ENCODE measurements at regions not wholly inside any gene's neighbourhood (a gene's known extent, or its start where the extent isn't known, plus 50 kb on each side); places are given as distances from the start of the nearest gene placed in this dataset.
"Not testable (repeated sequence)": the region's sequence is repeated elsewhere in the genome, so short reads cannot be mapped to it uniquely, and the experiment has no call there.

DNA sequence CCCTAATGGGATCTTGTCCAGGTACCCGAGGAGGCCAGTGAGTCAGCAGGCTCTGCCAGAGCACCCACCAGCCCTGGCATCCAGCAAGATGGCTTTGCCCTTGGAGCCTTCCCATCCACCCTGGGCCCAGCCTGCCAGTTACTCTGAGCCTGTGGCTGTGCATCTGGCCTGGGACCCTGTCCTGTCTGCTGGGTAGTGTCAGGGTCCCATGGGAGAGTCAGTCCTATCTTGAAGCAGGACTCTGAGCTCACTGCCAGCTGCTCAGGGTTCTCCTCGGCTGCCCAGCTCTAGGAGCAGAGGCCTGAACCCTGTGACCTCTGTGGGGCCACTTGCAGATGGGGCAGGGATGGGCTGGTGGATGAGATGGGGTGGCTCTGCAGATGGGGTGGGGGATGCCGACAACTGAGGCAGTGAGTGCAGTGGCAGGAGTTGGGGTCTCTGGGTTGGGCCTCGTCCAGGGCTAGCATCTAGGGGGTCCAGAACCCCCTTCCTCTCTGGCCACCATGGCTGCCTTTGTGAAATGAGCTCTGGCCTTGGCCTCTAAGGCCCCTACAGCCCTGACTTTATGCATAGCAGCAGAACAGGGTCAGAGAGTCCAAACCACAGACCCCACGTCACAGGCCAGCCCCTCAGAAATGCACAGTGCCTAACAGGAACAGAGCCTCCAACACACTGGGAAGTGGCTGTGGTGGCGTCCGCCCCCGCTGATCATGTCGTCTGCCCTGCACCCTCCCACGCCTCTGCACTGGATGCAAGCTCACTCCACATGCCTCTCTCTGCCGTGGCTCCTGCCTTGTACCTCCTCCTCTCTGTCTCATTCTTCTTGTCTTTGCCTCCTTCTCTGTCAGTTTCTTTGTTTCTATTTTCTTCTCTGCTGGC, 88.1 kb upstream of the RET start:
- DNase-seq = no peak

DNA sequence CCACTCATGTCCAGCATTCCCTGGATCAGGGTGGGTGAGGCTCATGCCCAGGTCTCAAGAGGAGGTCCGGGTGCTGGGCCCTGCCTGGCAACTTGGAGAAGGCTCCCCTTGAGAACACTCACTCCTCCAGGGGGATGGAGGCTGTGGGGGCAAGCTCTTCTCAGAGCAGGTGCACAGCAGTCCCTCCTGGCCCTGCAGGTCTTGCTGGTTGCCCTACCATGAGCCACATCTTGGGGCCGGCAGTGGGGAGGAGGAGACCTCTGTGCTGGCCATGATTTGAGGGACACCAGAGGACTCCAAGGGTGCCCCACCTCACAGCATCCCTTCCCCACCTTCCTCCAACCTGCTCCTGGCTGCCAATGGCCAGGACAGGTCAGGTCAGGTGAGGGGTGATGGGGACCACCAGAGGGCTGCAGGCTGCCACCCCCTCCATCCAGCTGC, 87.4 kb upstream of the RET start:
- DNase-seq = no peak

DNA sequence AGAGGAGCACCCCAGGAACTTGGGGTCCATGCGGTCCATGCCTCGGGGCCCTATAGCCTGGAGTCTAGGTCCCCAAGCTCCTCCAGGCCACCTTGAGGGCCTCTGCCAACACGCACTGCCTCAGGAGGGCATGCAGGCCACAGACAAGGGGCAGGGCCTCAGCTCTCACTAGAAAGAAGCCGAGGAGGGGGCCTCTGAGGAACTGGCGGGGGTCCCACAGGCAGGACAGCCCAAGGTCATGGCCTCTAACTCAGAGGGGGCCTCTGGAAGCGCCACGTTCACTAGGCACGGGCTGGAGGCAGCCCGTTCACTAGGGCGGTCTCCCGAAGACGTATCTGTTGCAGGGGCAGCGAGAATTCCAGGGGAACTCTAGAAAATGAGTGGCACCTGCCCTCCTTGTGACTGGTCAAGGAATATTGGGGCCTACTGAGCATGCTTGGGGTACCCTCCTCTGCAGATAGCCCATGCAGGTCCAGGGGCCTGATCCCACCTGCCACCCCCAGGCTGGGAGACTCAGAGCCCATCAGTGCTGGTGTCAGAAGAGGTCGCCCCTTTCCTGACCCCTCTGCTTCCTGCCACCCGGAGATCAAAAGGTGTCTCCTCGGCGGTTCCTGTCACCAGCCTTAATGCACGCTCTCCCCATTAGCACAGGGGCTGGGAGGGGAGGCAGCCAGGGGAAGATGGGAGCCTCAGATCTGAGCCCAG, 86.7 kb upstream of the RET start:
- no peak for DNase-seq

DNA sequence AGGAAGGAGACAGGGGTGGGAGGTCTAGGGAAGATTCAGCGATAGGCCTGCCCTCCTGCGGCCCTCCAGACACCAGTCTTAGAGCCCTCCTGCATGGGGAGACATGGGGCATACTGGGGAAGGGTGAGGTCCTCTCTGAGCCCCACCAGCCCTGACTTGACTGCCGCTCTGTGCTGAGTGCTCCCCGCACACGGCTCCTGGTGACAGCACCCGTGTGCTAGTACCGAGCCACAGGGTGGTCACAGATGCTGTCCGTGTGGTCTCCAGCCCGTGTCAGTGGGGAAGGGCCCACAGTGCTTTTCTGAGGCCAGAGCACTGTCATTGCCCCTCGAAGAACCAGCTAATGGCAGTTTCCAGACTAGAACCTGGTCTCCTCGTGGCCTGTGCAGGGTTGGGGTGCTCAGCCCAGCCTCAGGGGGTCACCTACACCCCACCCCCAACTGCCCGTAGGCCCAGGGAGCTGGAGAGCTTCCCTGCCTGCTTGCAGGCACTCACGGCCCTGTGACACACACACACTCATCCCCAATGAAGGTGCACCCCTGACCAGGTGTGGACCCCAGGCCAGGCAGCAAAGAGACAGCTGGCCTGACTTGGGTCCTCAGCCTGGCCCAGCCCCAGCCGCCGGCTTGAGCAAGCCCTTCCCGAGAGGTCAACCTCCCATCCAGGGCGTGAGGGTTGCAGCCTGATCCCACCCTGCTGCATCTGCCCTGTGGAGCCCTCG, 86.0 kb upstream of the RET start:
- no peak for DNase-seq

DNA sequence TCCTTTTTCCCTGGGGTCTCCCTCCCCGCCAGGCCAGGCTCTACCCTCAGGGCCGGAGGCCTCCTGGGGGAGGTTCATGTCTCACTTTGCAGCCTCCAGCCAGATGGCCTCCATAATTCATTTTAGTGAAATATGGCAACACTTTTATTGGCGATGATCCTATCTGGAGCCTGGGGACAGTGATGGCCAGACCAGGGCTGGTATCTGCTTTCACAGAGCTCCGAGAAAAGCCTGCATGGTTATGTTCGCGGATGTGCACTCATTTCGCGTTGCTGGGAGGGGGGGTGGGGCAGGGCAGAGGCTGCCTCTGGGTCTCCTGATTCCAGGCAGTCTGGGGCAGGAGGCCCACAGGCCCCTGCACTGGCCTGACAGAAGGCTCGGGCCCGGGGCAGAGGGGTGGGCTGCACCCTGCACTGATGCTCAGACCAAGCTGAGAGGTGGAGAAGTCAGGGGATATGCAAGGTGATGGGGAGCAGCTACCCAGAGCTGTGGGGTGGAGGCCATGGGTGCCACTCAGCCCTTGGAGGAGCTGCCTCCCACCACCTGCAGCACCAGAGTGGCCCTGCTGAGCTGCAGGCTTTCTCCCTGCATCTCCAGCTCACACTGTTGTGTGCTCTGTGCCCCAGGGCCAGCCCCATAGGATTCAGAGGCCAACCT, 85.3 kb upstream of the RET start:
- DNase-seq = no peak

DNA sequence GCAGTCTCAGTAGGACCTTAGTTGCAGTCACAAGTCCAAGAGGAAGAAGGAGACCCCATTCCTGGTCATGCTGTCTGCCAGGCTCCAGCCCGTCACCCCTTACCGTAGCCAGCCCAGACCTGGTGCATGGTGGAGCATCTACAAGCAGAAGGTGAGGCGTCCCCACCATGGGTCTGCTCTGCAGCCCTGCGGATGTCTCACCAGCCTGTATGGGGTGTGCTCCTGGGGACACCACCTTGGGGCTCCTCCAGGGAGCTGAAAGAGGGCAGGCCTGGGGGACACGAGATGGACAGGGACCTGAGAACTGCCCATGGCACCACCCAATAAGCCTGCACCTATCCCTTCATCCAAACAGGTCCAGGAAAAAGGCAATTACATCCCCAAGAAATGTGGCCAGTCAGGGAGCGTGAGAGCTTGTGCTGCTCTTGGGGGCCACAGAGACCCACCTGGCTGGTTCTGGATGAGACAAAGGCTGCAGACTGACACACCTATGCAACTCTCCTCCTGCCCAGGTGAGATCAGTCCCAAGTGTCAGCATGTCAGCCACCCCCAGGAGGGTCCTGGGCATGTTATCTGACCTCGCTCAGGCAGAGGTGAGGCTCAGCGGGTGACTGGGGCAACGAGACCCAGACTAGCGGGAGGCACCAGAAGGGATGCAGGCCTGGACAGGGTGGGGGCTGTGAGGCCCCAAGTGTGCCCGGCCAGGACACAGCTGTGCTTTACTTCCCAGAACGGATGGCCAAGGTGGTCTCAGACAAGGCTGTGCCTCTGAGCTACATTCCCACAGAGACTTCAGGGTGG, 84.5 kb upstream of the RET start:
- DNase-seq = no peak

DNA sequence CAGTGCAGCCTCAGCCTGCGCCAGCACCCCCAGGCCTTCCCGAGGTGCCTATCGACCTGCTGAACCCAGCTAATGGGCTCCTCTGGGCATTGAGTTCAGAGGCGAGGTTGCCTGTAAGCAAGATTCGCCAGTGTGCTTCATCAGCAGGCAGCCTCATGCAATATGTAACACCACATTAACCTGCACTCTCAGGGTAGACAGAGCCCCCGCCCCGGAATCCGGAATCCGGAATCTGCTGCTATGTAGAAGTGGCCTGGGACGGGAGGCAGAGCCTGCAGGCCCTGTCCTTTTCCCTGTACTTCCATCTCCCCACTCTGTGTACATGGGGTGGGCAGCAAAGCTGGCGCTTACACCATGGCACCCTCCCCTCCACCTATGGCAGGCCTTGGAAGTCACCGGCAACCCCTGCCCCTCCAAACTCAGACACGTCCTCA, 83.9 kb upstream of the RET start:
- no peak for DNase-seq

DNA sequence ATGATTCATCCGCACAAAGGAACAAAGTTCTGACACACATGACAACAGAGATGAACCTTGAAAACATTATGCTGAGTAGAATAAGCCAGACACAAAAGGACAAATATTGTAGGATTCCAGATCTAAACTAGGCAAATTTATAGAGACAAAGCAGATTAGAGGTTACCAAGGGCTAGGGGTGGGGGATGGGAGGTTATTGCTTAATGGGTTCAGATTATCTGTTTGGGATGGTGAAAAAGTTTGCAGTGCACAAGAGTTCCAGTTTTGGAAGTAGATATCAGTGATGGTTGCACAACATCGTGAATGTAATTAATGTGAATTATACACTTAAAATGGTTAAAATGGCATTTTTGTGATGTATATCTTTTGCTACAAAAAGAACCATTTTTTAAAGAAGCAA, 82.0 kb upstream of the RET start:
- DNase-seq = not testable (repeated sequence)

DNA sequence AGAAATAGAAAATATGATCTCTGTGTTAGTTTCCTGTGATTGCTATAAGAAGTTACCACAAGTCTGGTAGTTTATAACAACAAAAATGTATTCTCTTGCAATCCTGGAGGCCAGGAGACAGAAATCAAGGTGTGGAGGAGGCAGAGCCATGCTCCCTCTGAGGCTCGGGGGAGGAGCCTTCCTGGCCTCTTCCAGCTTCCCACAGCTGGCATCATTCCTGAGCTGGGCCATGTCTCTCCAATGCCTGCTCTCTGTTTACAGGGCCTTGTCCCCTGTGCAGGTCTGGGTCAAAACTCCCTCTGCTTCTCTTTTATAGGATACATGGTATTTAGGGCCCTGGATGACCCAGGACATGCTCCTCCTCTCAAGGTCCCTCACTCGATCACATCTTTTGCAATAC, 81.3 kb upstream of the RET start:
- DNase-seq = no peak

DNA sequence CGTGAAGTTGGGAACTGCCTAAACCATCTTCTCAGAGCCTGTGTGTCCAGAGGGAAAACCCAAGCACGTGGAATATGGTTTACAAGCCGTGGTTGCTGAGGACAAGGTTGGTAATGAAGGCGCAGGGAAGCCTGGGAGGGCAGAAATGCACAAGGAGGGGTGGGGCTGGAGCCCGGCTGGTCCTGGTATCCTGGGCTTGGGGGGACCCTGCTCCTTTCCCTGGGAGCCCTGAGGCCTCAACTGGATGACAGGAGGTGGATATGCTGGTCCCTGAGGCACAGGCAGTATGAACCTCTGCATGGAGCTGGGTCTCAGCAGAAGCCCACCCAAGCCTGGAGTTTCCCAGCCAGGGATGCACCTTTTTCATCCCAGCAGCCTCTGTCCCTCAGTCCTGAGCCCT, 80.3 kb upstream of the RET start:
- DNase-seq = no peak

DNA sequence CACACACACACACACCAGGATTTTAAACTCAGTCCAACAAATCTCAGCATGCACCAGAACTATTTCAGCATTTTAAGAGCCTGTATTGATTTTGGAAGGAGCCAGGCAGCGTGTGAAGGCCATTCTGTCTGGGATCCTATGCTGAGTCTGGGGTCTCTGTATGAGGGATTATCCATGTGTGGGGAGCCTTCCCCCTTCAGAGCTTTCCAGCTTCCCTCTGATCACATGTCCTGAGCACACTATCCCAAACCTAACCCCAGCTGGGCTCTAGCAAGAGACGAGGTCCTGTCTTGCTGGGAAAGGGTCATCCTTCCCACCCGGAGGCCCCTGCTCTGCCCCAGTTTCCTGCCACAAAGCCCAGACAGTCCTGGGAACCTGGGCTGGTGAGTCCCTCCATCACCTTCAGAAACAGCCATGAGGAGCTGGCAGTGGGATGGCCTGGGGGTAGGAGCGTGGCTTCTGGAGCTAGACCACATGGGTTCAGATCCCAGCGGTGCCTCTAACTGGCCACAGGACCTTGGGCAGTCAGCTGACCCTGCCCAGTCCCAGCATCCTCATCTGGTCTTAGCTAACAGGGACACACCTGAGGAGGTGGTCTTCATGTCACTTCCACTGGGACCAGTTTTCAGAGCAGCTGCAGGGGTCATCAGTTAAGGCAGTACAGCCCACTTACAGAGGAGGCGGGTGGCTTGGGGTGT, 79.6 kb upstream of the RET start:
- no peak for DNase-seq

DNA sequence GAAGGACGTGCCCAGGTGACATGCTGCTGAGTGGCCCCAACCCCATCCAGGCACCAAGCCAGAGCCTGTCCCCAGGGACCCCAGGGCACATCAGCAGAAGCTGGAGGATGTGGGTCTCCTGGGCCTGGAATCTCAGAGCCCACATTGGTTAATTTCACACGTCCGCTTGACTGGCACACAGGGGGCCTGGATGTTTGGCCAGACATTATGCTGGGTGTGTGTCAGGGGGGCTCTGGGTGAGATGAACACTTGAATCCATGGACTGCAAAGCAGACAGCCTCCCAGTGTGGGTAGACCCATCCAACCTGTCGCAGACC, 79.1 kb upstream of the RET start:
- DNase-seq = no peak

DNA sequence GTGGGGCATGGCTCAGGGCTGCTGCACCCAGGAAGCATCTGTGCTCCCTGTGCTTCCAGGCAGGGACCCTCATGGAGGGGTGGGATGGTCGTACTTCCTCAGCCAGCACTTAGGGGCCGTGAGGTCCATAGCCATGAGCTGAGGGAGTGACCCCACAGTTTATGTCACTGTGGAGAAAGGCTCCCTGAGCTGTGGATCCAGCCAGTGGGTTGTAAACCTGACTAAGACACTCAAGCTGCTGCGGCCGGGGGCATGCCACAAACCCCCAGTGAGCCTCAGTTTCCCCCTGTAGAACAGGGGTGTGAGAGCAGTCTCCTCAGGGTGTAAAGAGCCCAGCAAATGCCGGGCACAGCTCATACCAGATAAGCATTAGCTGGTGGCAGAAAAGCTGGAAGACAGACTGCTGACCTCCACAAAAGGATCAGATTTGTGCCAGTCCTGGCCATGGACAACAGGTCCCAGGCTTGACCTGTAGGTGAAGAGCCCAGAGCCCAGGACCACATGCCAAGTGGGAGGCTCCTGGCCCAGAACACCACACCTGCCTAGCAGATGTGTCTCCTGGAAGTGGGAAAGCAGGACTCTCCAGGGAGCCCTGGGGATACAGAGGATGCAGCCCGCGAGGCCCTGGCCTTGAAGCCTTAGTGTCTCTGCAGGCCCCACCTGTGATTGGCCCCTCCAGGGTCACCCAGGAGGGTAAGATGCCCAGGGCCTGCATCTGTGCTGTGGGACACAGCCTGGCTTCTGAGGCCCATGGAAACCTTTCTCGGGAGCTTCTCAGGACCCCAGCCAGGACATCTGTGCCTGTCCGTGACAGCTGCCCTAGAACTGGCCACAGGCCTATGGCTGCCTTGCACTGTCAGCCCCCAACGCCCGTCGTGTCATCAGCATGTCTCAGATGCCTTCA, 78.1 kb upstream of the RET start:
- DNase-seq = no peak

DNA sequence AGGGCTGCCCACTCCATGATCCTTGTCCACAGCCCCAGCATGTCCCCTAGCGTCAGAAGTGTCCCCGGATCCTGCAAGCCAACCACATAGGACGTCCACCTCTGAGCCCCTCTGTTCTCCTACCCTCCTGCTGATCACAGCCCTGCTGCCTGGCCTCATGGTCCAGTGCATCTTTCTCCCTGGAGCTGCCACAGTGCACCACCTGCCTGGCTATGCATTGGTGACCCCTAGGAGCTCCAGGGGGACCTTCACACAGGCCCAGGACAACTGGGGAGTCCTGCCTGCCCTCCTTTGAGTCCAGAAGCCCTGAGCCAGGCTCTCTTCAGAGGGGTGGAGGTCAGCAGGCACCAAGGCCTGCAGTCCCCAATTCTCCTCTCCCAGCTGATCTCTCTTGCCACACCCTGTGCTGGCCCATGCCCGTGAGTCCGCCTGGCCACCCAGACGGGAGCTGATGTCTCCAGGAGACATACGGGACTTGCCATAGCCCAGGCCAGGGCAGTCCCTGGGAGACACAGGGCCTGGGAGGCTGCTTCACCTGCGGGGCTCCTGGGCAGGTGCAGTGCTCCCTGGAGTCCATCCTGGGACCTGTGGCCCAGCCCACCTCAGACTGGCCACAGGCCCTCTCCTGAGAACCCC, 77.4 kb upstream of the RET start:
- DNase-seq = no peak

DNA sequence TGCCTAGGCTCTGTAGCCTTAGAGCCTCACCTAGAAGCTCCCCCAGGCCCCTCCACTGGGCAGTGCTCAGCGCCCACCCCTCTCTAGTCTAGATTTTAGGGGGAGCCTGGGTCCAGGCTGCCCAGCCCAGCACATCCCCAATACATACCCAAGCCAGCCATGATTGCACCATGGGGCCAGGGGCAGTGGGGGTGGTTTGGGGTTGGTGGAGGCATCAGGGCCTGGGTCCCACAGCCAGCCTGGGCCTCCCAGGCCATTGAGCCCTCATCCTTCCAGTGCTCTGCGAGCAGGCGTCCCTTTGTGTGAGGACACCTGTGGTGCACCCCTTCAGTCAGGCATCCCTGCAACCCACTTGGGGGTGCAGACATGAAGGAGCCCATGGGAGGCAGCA, 76.9 kb upstream of the RET start:
- DNase-seq = no peak

DNA sequence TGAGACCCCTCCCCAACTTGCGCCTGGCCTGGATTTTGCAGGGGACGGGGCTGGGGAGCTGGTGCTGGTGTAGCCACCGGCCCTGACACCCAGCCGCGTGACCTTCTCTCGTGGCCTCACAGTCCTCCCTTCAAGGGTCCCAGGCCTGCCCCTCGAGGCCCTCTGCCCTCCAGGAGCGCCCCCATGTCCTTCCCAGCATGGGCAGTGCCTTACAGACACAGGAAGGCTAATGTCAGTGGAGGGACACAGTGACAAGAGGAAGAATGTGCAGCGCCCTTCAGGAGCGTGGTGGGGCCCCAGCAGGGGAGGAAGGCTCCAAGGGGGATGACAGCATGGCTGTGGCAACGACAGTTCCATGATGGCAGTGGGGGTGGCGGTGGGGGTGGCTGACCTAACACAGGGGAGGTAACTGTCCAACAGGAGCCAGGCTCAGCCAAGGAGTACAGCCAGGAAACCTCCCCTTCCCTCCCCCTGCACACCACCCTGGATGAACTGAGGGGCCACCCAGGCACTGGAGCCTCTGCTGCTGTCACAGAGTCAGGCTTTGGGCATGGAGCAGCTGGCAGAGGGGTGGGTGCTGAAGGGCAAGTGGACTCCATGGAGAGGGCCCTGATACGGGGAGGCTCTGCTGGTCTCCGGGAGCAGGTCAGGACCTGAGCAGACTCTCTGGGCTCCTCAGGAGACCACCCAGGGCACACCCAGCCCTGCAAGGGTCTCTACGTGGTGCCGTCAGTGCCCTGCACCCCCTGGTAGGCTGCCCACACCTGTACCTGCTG, 76.0 kb upstream of the RET start:
- no peak for DNase-seq

DNA sequence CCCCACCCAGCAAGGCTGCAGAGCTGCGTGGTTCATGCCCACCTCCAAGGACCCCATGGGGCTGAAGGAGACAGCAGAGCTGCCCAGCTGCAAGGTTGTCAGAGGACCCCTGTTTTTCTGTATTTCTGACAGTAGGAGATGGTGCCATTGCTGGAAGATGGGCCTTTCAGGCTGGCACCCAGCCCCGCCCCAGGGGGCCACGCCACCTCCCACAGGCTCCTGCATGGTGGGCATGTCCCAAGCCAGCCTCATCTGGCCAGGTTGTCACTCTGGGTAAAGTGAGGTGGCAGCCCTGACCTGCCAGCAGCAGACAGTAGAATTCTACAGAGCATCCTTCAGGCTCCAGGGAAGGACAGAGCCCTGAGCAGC, 75.5 kb upstream of the RET start:
- DNase-seq = no peak

DNA sequence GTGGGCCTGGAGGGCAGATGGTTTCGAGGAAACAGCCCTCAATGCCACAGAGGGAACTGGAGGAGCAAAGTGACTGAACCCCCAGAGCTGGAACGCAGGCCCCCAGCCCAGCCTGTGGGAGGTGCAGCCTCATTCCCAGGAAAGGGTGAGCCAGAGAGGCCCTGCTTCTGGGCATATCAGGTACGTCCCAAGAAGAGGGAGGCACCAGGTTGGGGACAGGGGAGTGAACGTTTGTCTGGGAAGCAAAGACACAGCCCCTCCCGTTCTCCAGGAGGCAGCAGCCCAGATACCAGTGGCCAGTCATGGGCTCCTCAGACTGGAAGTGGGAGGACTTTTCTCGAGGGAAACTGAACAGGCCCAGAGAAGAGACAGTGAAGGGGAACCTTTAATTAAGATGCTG, 74.3 kb upstream of the RET start:
- no peak for DNase-seq

DNA sequence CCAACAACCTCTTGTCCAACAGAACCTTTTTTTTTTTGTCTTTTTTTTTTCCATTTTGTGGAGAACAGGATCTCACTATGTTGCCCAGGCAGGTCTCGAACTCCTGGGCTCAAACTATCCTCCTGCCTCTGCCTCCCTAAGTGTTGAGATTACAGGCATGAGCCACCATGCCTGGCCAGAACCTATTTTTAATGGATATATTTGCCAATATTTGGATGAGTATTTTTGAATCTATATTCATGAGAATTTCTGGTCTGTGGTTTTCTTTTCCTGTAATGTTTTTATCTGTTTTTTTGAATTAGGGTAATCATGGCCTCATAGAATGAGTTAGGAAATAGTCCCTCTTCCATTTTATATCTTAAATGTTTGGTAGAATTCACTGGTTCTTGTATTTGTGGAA, 70.4 kb upstream of the RET start:
- no peak for DNase-seq

DNA sequence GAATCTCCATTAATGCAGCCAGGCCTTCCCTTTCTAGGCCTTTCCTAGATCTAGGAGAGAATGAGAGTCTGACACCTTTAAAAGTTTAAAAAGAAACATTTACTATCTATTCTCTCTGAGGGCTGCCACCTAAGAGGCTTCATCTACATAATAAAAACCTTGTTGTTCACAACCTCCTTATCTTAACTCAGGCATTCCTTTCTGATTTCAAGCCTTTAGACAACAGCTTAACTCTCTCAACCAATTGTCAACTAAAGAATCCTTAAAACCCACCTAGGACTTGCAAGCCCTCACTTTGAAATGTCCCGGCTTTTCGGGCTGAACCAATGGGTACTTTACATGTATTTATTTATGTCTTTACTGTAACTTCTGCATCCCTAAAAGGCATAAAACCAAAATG, 64.3 kb upstream of the RET start:
- no peak for DNase-seq
